Spleen (tissue), 7 donors: ENCODE measurements at regions not wholly inside any gene's neighbourhood (a gene's known extent, or its start where the extent isn't known, plus 50 kb on each side); places are given as distances from the start of the nearest gene placed in this dataset.

Source experiments
- CTCF ChIP-seq, 11 experiments: fragments of 200-600 bp in 7 of 11; fragments of 450-650 bp in 4 of 11; sonication (generic) in 4 of 11; IDR thresholded peaks in 8 of 11; conservative IDR thresholded peaks in 3 of 11; 1 replicate in 7 of 11; 2 replicates in 4 of 11; pipeline versions ENCODE4 v1.4.0 to v1.8.0; 2016 to 2021; ENCODE audit warnings: antibody characterized with exemption in 11 of 11, inconsistent platforms in 4 of 11, mild to moderate bottlenecking in 1 of 11
- POLR2A ChIP-seq, 3 donors: fragments of 450-650 bp; IDR thresholded peaks; one replicate each; pipeline ENCODE4 v1.5.1; 2017; ENCODE audit warnings: antibody characterized with exemption in 3 of 3, mild to moderate bottlenecking in 1 of 3
- donor health status: DM: no; HTN: no; CAD: no; lungs with moderate emphysema.
- donor health status: DM: no; HTN: no; CAD: no.
- donor health status: DM: no; HTN: no; CAD: no.

GRCh38 chr7:12746211-12746610 lies 58.8 kb downstream of the ARL4A start:
- no peak for TF ChIP-seq POLR2A (IDR thresholded peaks at IDR 0.05)
- TF ChIP-seq CTCF (IDR thresholded peaks at IDR 0.05 in 8 of 11, conservative IDR thresholded peaks at IDR 0.05 in 3 of 11) = no peak
